ENCODE measurements at regions not wholly inside any gene's neighbourhood (a gene's known extent, or its start where the extent isn't known, plus 50 kb on each side); places are given as distances from the start of the nearest gene placed in this dataset.
"Not testable (repeated sequence)": the region's sequence is repeated elsewhere in the genome, so short reads cannot be mapped to it uniquely, and the experiment has no call there.

- H3K9me3 Mint-ChIP-seq; DNase-seq (ENCODE audit: low spot score); H3K27me3 Mint-ChIP-seq (ENCODE audit: low read depth); H3K4me1 Mint-ChIP-seq; CTCF ChIA-PET; ATAC-seq; H3K27ac Mint-ChIP-seq; H3K36me3 Mint-ChIP-seq; H3K4me3 Mint-ChIP-seq; POLR2A ChIA-PET: not testable (repeated sequence)
These were observed 91.0 kb upstream of the IKBKE start for GRCh38 chr1:206379245-206379644.

GRCh38 chr1:206380163-206380790 is 90.0 kb upstream of the IKBKE start:
- H3K36me3 Mint-ChIP-seq; CTCF ChIA-PET; H3K9me3 Mint-ChIP-seq; DNase-seq (ENCODE audit: low spot score); H3K27ac Mint-ChIP-seq; H3K27me3 Mint-ChIP-seq (ENCODE audit: low read depth); H3K4me1 Mint-ChIP-seq; H3K4me3 Mint-ChIP-seq; POLR2A ChIA-PET: not testable (repeated sequence)
- ATAC-seq: 0 out of 2 replicates have a peak, but pooled peaks have one; percentile 10

DNA sequence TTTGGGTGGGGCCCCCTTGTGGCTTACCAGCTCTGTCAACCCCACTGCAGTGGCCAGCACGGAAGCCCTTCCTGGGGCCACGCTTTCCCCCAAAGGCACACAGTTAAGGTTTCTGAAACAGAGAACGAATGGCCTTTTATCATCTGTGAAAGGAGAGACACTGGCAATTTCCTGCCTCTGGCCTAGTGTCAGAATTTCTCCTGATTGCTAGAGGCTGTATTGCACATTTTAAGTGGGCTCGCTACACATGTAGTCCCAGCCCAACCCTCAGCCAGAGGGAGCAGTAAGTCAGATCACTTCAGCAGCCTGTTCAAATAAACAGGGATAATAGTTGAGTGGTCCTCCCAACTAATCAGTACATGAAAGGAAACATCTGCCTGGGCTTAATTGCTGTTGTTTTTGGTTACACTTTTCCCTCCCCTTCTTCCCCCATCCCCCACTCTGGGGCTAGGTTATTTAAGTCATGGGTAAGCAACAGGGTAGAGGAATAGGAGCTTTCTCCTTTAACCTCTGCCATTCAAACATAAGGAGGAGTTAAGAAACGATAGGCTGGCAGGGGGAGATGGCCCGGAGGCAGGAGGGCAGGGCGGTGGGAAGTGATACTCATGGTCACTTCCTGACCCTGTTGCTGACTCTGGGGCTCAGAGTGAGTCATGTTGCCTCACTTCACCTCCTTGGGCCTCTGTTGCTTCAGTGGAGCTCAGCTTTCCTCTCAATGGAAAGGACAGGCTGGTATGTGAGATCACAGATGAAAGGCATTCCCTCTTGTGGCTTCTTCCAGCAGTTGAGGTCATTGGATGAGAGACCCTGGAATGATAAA is 89.3 kb upstream of the IKBKE start:
- ATAC-seq (peak; percentile 80), DNase-seq (ENCODE audit: low spot score) (peak; percentile 7)
- H3K36me3 Mint-ChIP-seq; CTCF ChIA-PET; H3K4me1 Mint-ChIP-seq; H3K27me3 Mint-ChIP-seq (ENCODE audit: low read depth); POLR2A ChIA-PET; H3K27ac Mint-ChIP-seq; H3K9me3 Mint-ChIP-seq; H3K4me3 Mint-ChIP-seq: not testable (repeated sequence)

DNA sequence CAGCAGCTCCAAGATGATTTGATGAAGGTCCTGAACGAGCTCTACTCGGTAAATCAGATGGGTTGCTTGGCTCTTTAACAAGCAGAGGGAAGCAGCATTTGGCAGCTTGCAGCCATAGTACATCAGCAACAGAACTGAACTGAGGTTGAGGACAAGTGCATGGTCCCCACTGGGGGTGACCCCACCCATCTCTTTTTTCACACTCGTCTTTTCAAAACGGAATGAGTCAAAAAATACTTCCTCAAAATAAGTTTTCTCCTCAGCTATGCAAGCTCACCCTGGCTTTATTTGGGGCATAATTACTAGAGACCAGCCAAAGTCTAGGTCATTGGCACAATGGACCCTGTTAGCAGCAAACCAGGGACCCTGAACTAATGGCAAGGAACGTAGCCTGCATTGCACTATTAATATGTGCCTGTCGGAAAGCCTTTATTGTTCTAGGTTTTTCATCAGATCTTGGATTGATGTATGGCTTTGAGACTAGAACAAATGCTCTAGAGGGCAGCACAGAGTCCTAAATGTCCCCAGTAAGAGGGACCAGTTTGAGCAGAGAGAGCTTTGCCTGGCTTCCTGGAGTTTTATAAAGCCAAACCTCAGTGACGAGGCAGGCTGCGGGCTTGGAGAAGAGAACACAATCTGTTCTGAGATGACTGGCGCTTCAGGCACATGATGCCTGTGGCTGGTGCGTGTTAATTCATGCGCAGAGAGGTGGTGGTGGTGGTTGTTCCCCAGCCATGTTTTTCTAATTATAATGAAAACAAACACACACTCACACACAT is 86.1 kb upstream of the IKBKE start:
- DNase-seq (ENCODE audit: low spot score) (peak; percentile 9), ATAC-seq (peak; percentile 59)
- H3K4me1 Mint-ChIP-seq; H3K36me3 Mint-ChIP-seq; H3K27me3 Mint-ChIP-seq (ENCODE audit: low read depth); H3K9me3 Mint-ChIP-seq; CTCF ChIA-PET; POLR2A ChIA-PET; H3K4me3 Mint-ChIP-seq; H3K27ac Mint-ChIP-seq: not testable (repeated sequence)

- H3K36me3 Mint-ChIP-seq; POLR2A ChIA-PET; CTCF ChIA-PET; H3K4me3 Mint-ChIP-seq; DNase-seq (ENCODE audit: low spot score); H3K27ac Mint-ChIP-seq; ATAC-seq; H3K27me3 Mint-ChIP-seq (ENCODE audit: low read depth); H3K9me3 Mint-ChIP-seq; H3K4me1 Mint-ChIP-seq: not testable (repeated sequence)
These were observed 85.4 kb upstream of the IKBKE start for GRCh38 chr1:206384891-206385290.

DNA sequence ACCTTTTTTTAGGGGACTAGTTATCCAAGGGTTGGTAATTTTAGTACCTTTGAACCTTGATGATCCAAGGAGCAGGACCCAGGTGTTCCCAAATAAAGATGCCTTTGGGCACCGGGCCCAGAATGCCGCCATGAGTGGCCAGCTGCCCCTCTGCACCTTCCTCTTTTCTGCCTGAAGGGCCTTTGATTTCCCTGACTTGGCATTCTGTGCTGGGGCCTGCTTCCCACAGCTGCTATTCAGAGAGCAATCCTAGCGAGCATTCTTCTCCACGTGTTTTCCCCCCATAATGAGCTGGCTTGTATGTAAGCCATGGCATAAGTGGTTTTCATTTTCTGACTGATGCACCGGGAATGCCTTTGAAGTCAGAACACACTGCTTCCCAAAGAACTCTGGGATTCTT is 82.6 kb upstream of the IKBKE start:
- H3K27ac Mint-ChIP-seq; POLR2A ChIA-PET; ATAC-seq; H3K9me3 Mint-ChIP-seq; H3K27me3 Mint-ChIP-seq (ENCODE audit: low read depth); H3K4me3 Mint-ChIP-seq; H3K4me1 Mint-ChIP-seq; H3K36me3 Mint-ChIP-seq; CTCF ChIA-PET; DNase-seq (ENCODE audit: low spot score): not testable (repeated sequence)

DNA sequence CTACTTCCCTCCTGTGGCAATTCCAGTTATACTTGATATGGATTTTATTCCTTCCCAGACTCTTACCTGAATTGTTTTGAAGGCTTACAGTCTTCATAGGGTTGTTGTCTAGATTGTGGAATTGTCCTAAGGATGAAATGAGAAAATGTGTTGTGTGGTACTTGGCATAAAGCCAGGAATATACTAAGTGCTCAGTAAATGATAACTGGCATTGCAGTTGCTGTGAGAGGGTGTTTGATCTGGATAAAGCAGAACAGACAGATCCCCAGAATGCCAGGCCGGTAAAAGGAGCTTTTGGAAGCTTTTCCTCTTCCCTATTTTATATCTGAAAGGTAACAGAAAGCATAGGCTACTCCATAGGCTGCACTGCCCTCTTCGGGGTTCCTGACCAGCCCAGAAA is 78.4 kb upstream of the IKBKE start:
- H3K36me3 Mint-ChIP-seq; H3K4me3 Mint-ChIP-seq; CTCF ChIA-PET; POLR2A ChIA-PET; H3K4me1 Mint-ChIP-seq; DNase-seq (ENCODE audit: low spot score); H3K9me3 Mint-ChIP-seq; H3K27me3 Mint-ChIP-seq (ENCODE audit: low read depth); ATAC-seq; H3K27ac Mint-ChIP-seq: not testable (repeated sequence)

- H3K27ac Mint-ChIP-seq; H3K9me3 Mint-ChIP-seq; ATAC-seq; H3K36me3 Mint-ChIP-seq; CTCF ChIA-PET; H3K4me3 Mint-ChIP-seq; H3K27me3 Mint-ChIP-seq (ENCODE audit: low read depth); POLR2A ChIA-PET; H3K4me1 Mint-ChIP-seq; DNase-seq (ENCODE audit: low spot score): not testable (repeated sequence)
These were observed 72.8 kb upstream of the IKBKE start for GRCh38 chr1:206397501-206397900.

GRCh38 chr1:206398261-206398660 is 72.0 kb upstream of the IKBKE start:
- H3K9me3 Mint-ChIP-seq; H3K27me3 Mint-ChIP-seq (ENCODE audit: low read depth); H3K4me3 Mint-ChIP-seq; POLR2A ChIA-PET; CTCF ChIA-PET; H3K4me1 Mint-ChIP-seq; ATAC-seq; H3K27ac Mint-ChIP-seq; H3K36me3 Mint-ChIP-seq; DNase-seq (ENCODE audit: low spot score): not testable (repeated sequence)

DNA sequence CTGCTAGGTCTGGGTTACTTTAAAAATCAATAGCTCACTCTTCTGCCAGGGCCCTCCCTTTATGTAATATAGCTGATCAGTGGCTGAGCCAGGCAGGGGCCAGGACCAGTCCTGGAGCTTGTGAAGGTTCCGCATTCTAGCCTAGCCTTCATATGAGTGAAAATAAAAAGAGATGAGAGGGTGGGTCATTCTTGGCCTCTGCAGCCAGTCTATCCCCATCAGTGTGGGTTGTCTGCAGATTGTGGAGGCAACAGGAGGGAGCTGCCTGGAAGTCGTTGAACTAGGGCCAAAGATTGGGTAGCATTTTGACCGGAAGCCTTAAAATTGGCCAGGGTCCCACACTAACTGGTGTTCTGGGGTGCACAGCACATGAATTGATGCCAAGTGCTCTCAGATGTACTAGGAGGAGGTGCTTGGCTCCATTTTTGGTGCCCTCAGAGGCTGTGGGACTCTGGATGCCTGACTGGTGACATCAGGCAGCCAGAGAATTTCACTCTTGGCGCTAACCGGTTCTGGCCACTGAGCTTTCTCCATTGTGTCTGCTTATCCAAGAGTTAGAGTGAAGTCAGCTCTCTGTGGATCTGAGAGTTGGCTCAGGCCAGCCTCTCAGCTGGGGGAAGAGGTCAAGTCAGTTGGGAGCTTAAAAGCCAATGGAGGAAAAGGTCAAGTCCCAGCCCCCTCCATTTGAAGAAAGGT is 66.5 kb upstream of the IKBKE start:
- CTCF ChIA-PET; H3K4me1 Mint-ChIP-seq; H3K9me3 Mint-ChIP-seq; H3K36me3 Mint-ChIP-seq; H3K27me3 Mint-ChIP-seq (ENCODE audit: low read depth); DNase-seq (ENCODE audit: low spot score); H3K4me3 Mint-ChIP-seq; POLR2A ChIA-PET; H3K27ac Mint-ChIP-seq; ATAC-seq: not testable (repeated sequence)

GRCh38 chr1:206404309-206405027 is 65.8 kb upstream of the IKBKE start:
- ATAC-seq; H3K9me3 Mint-ChIP-seq; H3K36me3 Mint-ChIP-seq; H3K27me3 Mint-ChIP-seq (ENCODE audit: low read depth); H3K4me3 Mint-ChIP-seq; CTCF ChIA-PET; H3K4me1 Mint-ChIP-seq; H3K27ac Mint-ChIP-seq; POLR2A ChIA-PET; DNase-seq (ENCODE audit: low spot score): not testable (repeated sequence)

GRCh38 chr1:206405282-206405681 is 65.0 kb upstream of the IKBKE start:
- H3K4me3 Mint-ChIP-seq; H3K9me3 Mint-ChIP-seq; H3K27ac Mint-ChIP-seq; POLR2A ChIA-PET; DNase-seq (ENCODE audit: low spot score); CTCF ChIA-PET; H3K27me3 Mint-ChIP-seq (ENCODE audit: low read depth); ATAC-seq; H3K36me3 Mint-ChIP-seq; H3K4me1 Mint-ChIP-seq: not testable (repeated sequence)
